Liver (tissue), 7 donors: ENCODE measurements at regions not wholly inside any gene's neighbourhood (a gene's known extent, or its start where the extent isn't known, plus 50 kb on each side); places are given as distances from the start of the nearest gene placed in this dataset.

Experiments
- DNase-seq: peaks from one replicate; pipeline ENCODE4 v3.0.0-alpha.2; 2017; ENCODE audit warnings: low spot score
- H3K27ac ChIP-seq, 2 donors: one replicate each; pipeline ENCODE4 v1.7.0; 2013; ENCODE audit warnings: inconsistent platforms in 2 of 2, low read length in 2 of 2, control low read depth in 1 of 2, low read depth in 1 of 2, mild to moderate bottlenecking in 1 of 2
- H3K27me3 ChIP-seq, 4 donors: one replicate each; pipeline versions ENCODE4 v1.6.1 to v1.7.0; 2013; ENCODE audit warnings: low read length in 3 of 4, inconsistent platforms in 1 of 4, mild to moderate bottlenecking in 1 of 4, moderate library complexity in 1 of 4; ENCODE audit not compliant: control insufficient read depth in 4 of 4, insufficient read depth in 4 of 4
- H3K36me3 ChIP-seq, 4 donors: one replicate each; pipeline versions ENCODE4 v1.6.1 to v1.7.0; 2013; ENCODE audit warnings: low read length in 3 of 4, mild to moderate bottlenecking in 3 of 4, low read depth in 1 of 4, moderate library complexity in 1 of 4; ENCODE audit not compliant: control insufficient read depth in 4 of 4, insufficient read depth in 3 of 4
- H3K4me1 ChIP-seq, 4 donors: one replicate each; pipeline versions ENCODE4 v1.6.1 to v1.7.0; 2013; ENCODE audit warnings: low read length in 3 of 4, mild to moderate bottlenecking in 3 of 4, moderate library complexity in 1 of 4; ENCODE audit not compliant: control insufficient read depth in 4 of 4, insufficient read depth in 4 of 4
- H3K4me3 ChIP-seq, 3 donors: one replicate each; pipeline versions ENCODE4 v1.6.1 to v1.7.0; 2013; ENCODE audit warnings: low read length in 3 of 3, control low read depth in 1 of 3, low read depth in 1 of 3, mild to moderate bottlenecking in 1 of 3
- H3K9ac ChIP-seq, 2 donors: one replicate each; pipeline ENCODE4 v1.7.0; 2013; ENCODE audit warnings: low read length in 2 of 2, mild to moderate bottlenecking in 2 of 2, moderate library complexity in 2 of 2, control low read depth in 1 of 2, low read depth in 1 of 2
- H3K9me3 ChIP-seq, 4 donors: one replicate each; pipeline versions ENCODE4 v1.6.1 to v1.7.0; 2013; ENCODE audit warnings: low read length in 3 of 4; ENCODE audit not compliant: control insufficient read depth in 4 of 4
- ATF3 ChIP-seq: IDR thresholded peaks from 2 replicates; pipeline ENCODE4 v1.6.1; 2016; ENCODE audit warnings: antibody characterized with exemption
- CTCF ChIP-seq: fragments of 150-350 bp; IDR thresholded peaks from 2 replicates; pipeline ENCODE4 v1.5.1; 2017; ENCODE audit warnings: improper control_type of control experiment, low read depth, low read length; ENCODE audit not compliant: missing input control
- EGR1 ChIP-seq, 2 donors: IDR thresholded peaks; 2 replicates each; pipeline ENCODE4 v1.6.1; 2016 to 2018; ENCODE audit warnings: antibody characterized with exemption in 2 of 2, low read depth in 2 of 2
- FOXA1 ChIP-seq: IDR thresholded peaks from 2 replicates; pipeline ENCODE4 v1.6.1; 2016; ENCODE audit warnings: antibody characterized with exemption
- FOXA2 ChIP-seq: IDR thresholded peaks from 2 replicates; pipeline ENCODE4 v1.6.1; 2016; ENCODE audit warnings: antibody characterized with exemption
- GABPA ChIP-seq, 2 donors: IDR thresholded peaks in 1 of 2; conservative IDR thresholded peaks in 1 of 2; 2 replicates each; pipeline ENCODE4 v1.6.1; 2016; ENCODE audit warnings: antibody characterized with exemption in 2 of 2, mild to moderate bottlenecking in 1 of 2, moderate library complexity in 1 of 2
- HNF4A ChIP-seq, 2 donors: conservative IDR thresholded peaks; 2 replicates each; pipeline ENCODE4 v1.6.1; 2016; ENCODE audit warnings: antibody characterized with exemption in 2 of 2, mild to moderate bottlenecking in 2 of 2
- HNF4G ChIP-seq: IDR thresholded peaks from 2 replicates; pipeline ENCODE4 v1.6.1; 2016; ENCODE audit warnings: antibody characterized with exemption
- JUND ChIP-seq, 2 donors: IDR thresholded peaks; 2 replicates each; pipeline ENCODE4 v1.6.1; 2016; ENCODE audit warnings: antibody characterized with exemption in 2 of 2
- NR2F2 ChIP-seq: IDR thresholded peaks from 2 replicates; pipeline ENCODE4 v1.6.1; 2016; ENCODE audit warnings: antibody characterized with exemption
- RAD21 ChIP-seq, 2 donors: IDR thresholded peaks; 2 replicates each; pipeline ENCODE4 v1.6.1; 2016; ENCODE audit warnings: antibody characterized with exemption in 2 of 2, mild to moderate bottlenecking in 2 of 2
- REST ChIP-seq: IDR thresholded peaks from 2 replicates; pipeline ENCODE4 v1.6.1; 2016; ENCODE audit warnings: antibody characterized with exemption, mild to moderate bottlenecking
- RXRA ChIP-seq, 2 donors: IDR thresholded peaks; 2 replicates each; pipeline ENCODE4 v1.6.1; 2017 to 2018; ENCODE audit warnings: antibody characterized with exemption in 2 of 2, mild to moderate bottlenecking in 1 of 2
- SP1 ChIP-seq: IDR thresholded peaks from 2 replicates; pipeline ENCODE4 v1.6.1; 2018; ENCODE audit warnings: antibody characterized with exemption, mild to moderate bottlenecking
- TAF1 ChIP-seq: conservative IDR thresholded peaks from 2 replicates; pipeline ENCODE4 v1.6.1; 2016; ENCODE audit warnings: antibody characterized with exemption, mild to moderate bottlenecking
- YY1 ChIP-seq: IDR thresholded peaks from 2 replicates; pipeline ENCODE4 v1.6.1; 2016; ENCODE audit warnings: antibody characterized with exemption, mild to moderate bottlenecking
- TF ChIP-seq, protein P1 (sequence below): IDR thresholded peaks from 2 replicates; pipeline ENCODE4 v1.6.1; 2016; ENCODE audit warnings: antibody characterized with exemption
- TF ChIP-seq, protein P2 (sequence below): IDR thresholded peaks from 2 replicates; pipeline ENCODE4 v1.6.1; 2016; ENCODE audit warnings: antibody characterized with exemption
- donor health status: healthy.
- donor health status: healthy.
- donor health status: healthy.
- donor health status: healthy.

GRCh38 chr1:192099328-192099727 lies 58.9 kb upstream of the RGS18 start:
- no peaks in the 10 kb centered on the region for H3K9me3 ChIP-seq
- H3K4me3 ChIP-seq = no peak overlapping the region
- no peak overlapping the region for H3K27ac ChIP-seq
- no peak overlapping the region for H3K9ac ChIP-seq
- H3K4me1 ChIP-seq = no peaks in the 10 kb centered on the region
- TF ChIP-seq RAD21 (IDR thresholded peaks at IDR 0.05) (no peak), SP1 (no peak), ATF3 (no peak), FOXA1 (no peak), GABPA (IDR thresholded peaks at IDR 0.05 in 1 of 2, conservative IDR thresholded peaks at IDR 0.05 in 1 of 2) (no peak), REST (no peak), CTCF (no peak), NR2F2 (no peak), TAF1 (no peak), FOXA2 (no peak), EGR1 (IDR thresholded peaks at IDR 0.05; ENCODE audit: low read depth in 2 of 2) (no peak), RXRA (IDR thresholded peaks at IDR 0.05) (no peak), HNF4A (conservative IDR thresholded peaks at IDR 0.05) (no peak), JUND (IDR thresholded peaks at IDR 0.05) (no peak), HNF4G (no peak), YY1 (no peak)
- TF ChIP-seq, protein P1, sequence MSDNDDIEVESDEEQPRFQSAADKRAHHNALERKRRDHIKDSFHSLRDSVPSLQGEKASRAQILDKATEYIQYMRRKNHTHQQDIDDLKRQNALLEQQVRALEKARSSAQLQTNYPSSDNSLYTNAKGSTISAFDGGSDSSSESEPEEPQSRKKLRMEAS = no peak
- TF ChIP-seq, protein P2, sequence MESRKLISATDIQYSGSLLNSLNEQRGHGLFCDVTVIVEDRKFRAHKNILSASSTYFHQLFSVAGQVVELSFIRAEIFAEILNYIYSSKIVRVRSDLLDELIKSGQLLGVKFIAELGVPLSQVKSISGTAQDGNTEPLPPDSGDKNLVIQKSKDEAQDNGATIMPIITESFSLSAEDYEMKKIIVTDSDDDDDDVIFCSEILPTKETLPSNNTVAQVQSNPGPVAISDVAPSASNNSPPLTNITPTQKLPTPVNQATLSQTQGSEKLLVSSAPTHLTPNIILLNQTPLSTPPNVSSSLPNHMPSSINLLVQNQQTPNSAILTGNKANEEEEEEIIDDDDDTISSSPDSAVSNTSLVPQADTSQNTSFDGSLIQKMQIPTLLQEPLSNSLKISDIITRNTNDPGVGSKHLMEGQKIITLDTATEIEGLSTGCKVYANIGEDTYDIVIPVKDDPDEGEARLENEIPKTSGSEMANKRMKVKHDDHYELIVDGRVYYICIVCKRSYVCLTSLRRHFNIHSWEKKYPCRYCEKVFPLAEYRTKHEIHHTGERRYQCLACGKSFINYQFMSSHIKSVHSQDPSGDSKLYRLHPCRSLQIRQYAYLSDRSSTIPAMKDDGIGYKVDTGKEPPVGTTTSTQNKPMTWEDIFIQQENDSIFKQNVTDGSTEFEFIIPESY = no peak
- no peaks in the 10 kb centered on the region for H3K27me3 ChIP-seq
- DNase-seq = no peak
- H3K36me3 ChIP-seq = no peaks in the 10 kb centered on the region
